Transverse colon (tissue), 4 donors: ENCODE measurements at regions not wholly inside any gene's neighbourhood (a gene's known extent, or its start where the extent isn't known, plus 50 kb on each side); places are given as distances from the start of the nearest gene placed in this dataset.

Source experiments
- DNase-seq: peaks from one replicate; pipeline ENCODE4 v3.0.0-alpha.2; 2019
- H3K27ac ChIP-seq, 4 donors: fragments of 200-600 bp; sonication (generic); 2 replicates each; pipeline ENCODE4 v1.5.1; 2016 to 2018; ENCODE audit warnings: inconsistent platforms in 4 of 4
- H3K27me3 ChIP-seq: fragments of 200-600 bp; sonication (generic); 2 replicates; pipeline ENCODE4 v1.5.1; 2017; ENCODE audit warnings: inconsistent platforms
- H3K36me3 ChIP-seq, 4 donors: fragments of 200-600 bp; sonication (generic); 2 replicates each; pipeline ENCODE4 v1.5.1; 2017 to 2019; ENCODE audit warnings: inconsistent platforms in 4 of 4
- H3K4me1 ChIP-seq, 4 donors: fragments of 200-600 bp; sonication (generic); 2 replicates each; pipeline ENCODE4 v1.5.1; 2017 to 2020; ENCODE audit warnings: inconsistent platforms in 4 of 4
- H3K4me3 ChIP-seq, 4 donors: fragments of 200-600 bp; sonication (generic); 1 replicate in 1 of 4; 2 replicates in 3 of 4; pipeline versions ENCODE4 v1.5.1 to v1.6.1; 2017 to 2019; ENCODE audit warnings: inconsistent platforms in 4 of 4
- H3K9me3 ChIP-seq, 2 donors: fragments of 200-600 bp; sonication (generic); 2 replicates each; pipeline ENCODE4 v1.5.1; 2017 to 2019; ENCODE audit warnings: inconsistent platforms in 2 of 2
- CTCF ChIP-seq, 5 experiments: fragments of 200-600 bp in 3 of 5; fragments of 450-650 bp in 2 of 5; sonication (generic) in 3 of 5; IDR thresholded peaks; 1 replicate in 2 of 5; 2 replicates in 3 of 5; pipeline ENCODE4 v1.5.1; 2016 to 2017; ENCODE audit warnings: antibody characterized with exemption in 5 of 5, inconsistent platforms in 3 of 5, mild to moderate bottlenecking in 2 of 5, moderate library complexity in 1 of 5
- EP300 ChIP-seq: sonication (generic); formaldehyde crosslinking; IDR thresholded peaks from one replicate; pipeline ENCODE4 v1.6.1; 2017; ENCODE audit warnings: antibody characterized with exemption, low read depth
- POLR2A ChIP-seq: fragments of 450-650 bp; IDR thresholded peaks from one replicate; pipeline ENCODE4 v1.6.1; 2016; ENCODE audit warnings: antibody characterized with exemption, mild to moderate bottlenecking, moderate library complexity
- POLR2AphosphoS5 ChIP-seq, 3 donors: sonication (generic); formaldehyde crosslinking; IDR thresholded peaks; one replicate each; pipeline ENCODE4 v1.6.1; 2016; ENCODE audit warnings: antibody characterized with exemption in 3 of 3
- WGBS, 2 donors: methylation state at CpG; one replicate each; pipeline ENCODE4 v1.1.5; 2018; ENCODE audit warnings: low coverage in 1 of 2; 5-methylcytosine and 5-hydroxymethylcytosine counted together
- in situ Hi-C, 4 donors: fragments of 200-750 bp; cut with MboI; loops; one replicate each; pipeline versions ENCODE4 v1.15.0 to v1.15.1; 2017; ENCODE audit warnings: low sequenced_read_pairs in 3 of 4, low pct_ligation_motif_present in 1 of 4, low pct_unique_long_range_greater_than_20kb in 1 of 4
- intact Hi-C: fragments of 100-400 bp; cut with DNase I; formaldehyde crosslinking; loops from one replicate; pipeline ENCODE4 v1.15.1; 2023; ENCODE audit warnings: low total_unique reads

- in situ Hi-C loops (no loop called here), intact Hi-C loops (no loop called here)
- H3K9me3 ChIP-seq = no peaks in the 10 kb centered on the region
- H3K27me3 ChIP-seq = no peaks in the 10 kb centered on the region
- H3K4me1 ChIP-seq = no peaks in the 10 kb centered on the region
- TF ChIP-seq POLR2AphosphoS5 (IDR thresholded peaks at IDR 0.05) (no peak), POLR2A (no peak), CTCF (IDR thresholded peaks at IDR 0.05) (no peak), EP300 (no peak)
- H3K27ac ChIP-seq = no peak overlapping the region
- H3K36me3 ChIP-seq = no peaks in the 10 kb centered on the region
- 74 to 88% methylated on average over 2 of the region's 2 CpGs for WGBS, 2 donors
- no peak for DNase-seq
- H3K4me3 ChIP-seq = no peak overlapping the region
Measured at GRCh38 chr4:144338834-144339233, 198.3 kb upstream of the GYPA start.

GRCh38 chr4:144340931-144341330 is 200.4 kb upstream of the GYPA start:
- intact Hi-C loops = no loop called here
- no peak overlapping the region for H3K4me3 ChIP-seq
- H3K27me3 ChIP-seq = no peaks in the 10 kb centered on the region
- no peaks in the 10 kb centered on the region for H3K36me3 ChIP-seq
- H3K27ac ChIP-seq = no peak overlapping the region
- in situ Hi-C loops = no loop called here
- no peak for DNase-seq
- H3K9me3 ChIP-seq = no peaks in the 10 kb centered on the region
- 71 to 78% methylated on average over 2 of the region's 2 CpGs for WGBS, 2 donors
- H3K4me1 ChIP-seq = no peaks in the 10 kb centered on the region
- no peak for TF ChIP-seq POLR2A
- no peak for TF ChIP-seq CTCF (IDR thresholded peaks at IDR 0.05)
- no peak for TF ChIP-seq EP300
- no peak for TF ChIP-seq POLR2AphosphoS5 (IDR thresholded peaks at IDR 0.05)

- in situ Hi-C loops = no loop called here
- no peak overlapping the region for H3K4me3 ChIP-seq
- TF ChIP-seq CTCF (IDR thresholded peaks at IDR 0.05) = no peak
- TF ChIP-seq POLR2A = no peak
- TF ChIP-seq POLR2AphosphoS5 (IDR thresholded peaks at IDR 0.05) = no peak
- TF ChIP-seq EP300 = no peak
Measured at GRCh38 chr4:144342949-144343760, 202.6 kb upstream of the GYPA start.

GRCh38 chr4:144347121-144347520 is 206.6 kb upstream of the GYPA start:
- WGBS, 2 donors = 70 to 72% methylated on average over 3 to 4 of the region's 4 CpGs
- no peak overlapping the region for H3K4me3 ChIP-seq
- TF ChIP-seq POLR2A (no peak), CTCF (IDR thresholded peaks at IDR 0.05) (no peak), POLR2AphosphoS5 (IDR thresholded peaks at IDR 0.05) (no peak), EP300 (no peak)
- no peak overlapping the region for H3K27ac ChIP-seq
- DNase-seq = no peak
- H3K4me1 ChIP-seq = no peaks in the 10 kb centered on the region
- no peaks in the 10 kb centered on the region for H3K9me3 ChIP-seq
- in situ Hi-C loops = no loop called here
- no peaks in the 10 kb centered on the region for H3K27me3 ChIP-seq
- no peaks in the 10 kb centered on the region for H3K36me3 ChIP-seq
- intact Hi-C loops = no loop called here

More at GRCh38 chr4:144342949-144343760, 202.6 kb upstream of the GYPA start:
- Histone ChIP-seq H3K27me3 (no peaks in the 10 kb centered on the region), H3K36me3 (no peaks in the 10 kb centered on the region), H3K4me1 (no peaks in the 10 kb centered on the region), H3K27ac (no peak overlapping the region), H3K9me3 (no peaks in the 10 kb centered on the region)
- intact Hi-C loops = no loop called here
- 74 to 78% methylated on average over 7 of the region's 7 CpGs for WGBS, 2 donors
- DNase-seq = no peak
